ENCODE measurements at regions not wholly inside any gene's neighbourhood (a gene's known extent, or its start where the extent isn't known, plus 50 kb on each side); places are given as distances from the start of the nearest gene placed in this dataset.
A peak's percentile ranks its signal among the peaks of the same experiment; 100 is the strongest.

- intact Hi-C loops (cut with micrococcal nuclease), result loop anchor here (1.0 to 10.0 kb wide), 2 partner anchors 164 to 229 kb away; partner anchors contain the start of gene PTS
Measured at GRCh38 chr11:112453601-112454577, 193.2 kb upstream of the PLET1 start.

GRCh38 chr11:112454841-112455240, 194.2 kb upstream of the PLET1 start:
- 89% methylated on average over 4 of the region's 4 CpGs for WGBS (ENCODE audit: insufficient coverage)
- H3K36me3 Mint-ChIP-seq, result no peaks in the 10 kb centered on the region
- no peak overlapping the region for H3K4me3 Mint-ChIP-seq
- intact Hi-C loops (cut with micrococcal nuclease), result loop anchor here (1.0 to 10.0 kb wide), 2 partner anchors 165 to 230 kb away; partner anchors contain the start of gene PTS
- DNase-seq (no peak), ATAC-seq (no peak)
- peaks cover 0 to 2% of the 10 kb centered on the region in 2 donors for H3K9me3 Mint-ChIP-seq
- TF ChIP-seq CTCF (IDR thresholded peaks at IDR 0.05), result no peak
- H3K27ac Mint-ChIP-seq, result no peak overlapping the region
- H3K27ac ChIP-seq (ENCODE audit: low read length), result no peak overlapping the region
- H3K4me1 ChIP-seq (ENCODE audit: control insufficient read depth, insufficient read depth, low read length), result no peaks in the 10 kb centered on the region
- H3K4me3 ChIP-seq (ENCODE audit: low read length), result no peak overlapping the region
- no peaks in the 10 kb centered on the region for H3K36me3 ChIP-seq (ENCODE audit: control insufficient read depth, insufficient read depth, low read length)
- H3K27me3 Mint-ChIP-seq (ENCODE audit: low read depth in 2 of 2), result peaks cover 9 to 19% of the 10 kb centered on the region in 2 donors
- no peaks in the 10 kb centered on the region for H3K27me3 ChIP-seq (ENCODE audit: control insufficient read depth, insufficient read depth, low read length)
- no peaks in the 10 kb centered on the region for H3K9me3 ChIP-seq (ENCODE audit: control insufficient read depth, insufficient read depth, low read length)
- H3K4me1 Mint-ChIP-seq, result no peaks in the 10 kb centered on the region

More at GRCh38 chr11:112453601-112454577, 193.2 kb upstream of the PLET1 start:
- no peaks in the 10 kb centered on the region for H3K36me3 Mint-ChIP-seq
- peak; percentile 57 for TF ChIP-seq CTCF (IDR thresholded peaks at IDR 0.05)
- H3K27ac Mint-ChIP-seq, result no peak overlapping the region
- no peaks in the 10 kb centered on the region for H3K4me1 Mint-ChIP-seq
- DNase-seq, result peak in 1 of 2 donors; percentile 59
- 86% methylated on average over 2 of the region's 4 CpGs for WGBS (ENCODE audit: insufficient coverage)
- peaks cover 9 to 29% of the 10 kb centered on the region in 2 donors for H3K27me3 Mint-ChIP-seq (ENCODE audit: low read depth in 2 of 2)
- no peaks in the 10 kb centered on the region for H3K27me3 ChIP-seq (ENCODE audit: control insufficient read depth, insufficient read depth, low read length)
- no peak overlapping the region for H3K4me3 Mint-ChIP-seq
- H3K4me1 ChIP-seq (ENCODE audit: control insufficient read depth, insufficient read depth, low read length), result no peaks in the 10 kb centered on the region
- peak; percentile 26 to 70 (median 50) for ATAC-seq
- no peak overlapping the region for H3K4me3 ChIP-seq (ENCODE audit: low read length)
- peaks cover 0 to 2% of the 10 kb centered on the region in 2 donors for H3K9me3 Mint-ChIP-seq
- H3K9me3 ChIP-seq (ENCODE audit: control insufficient read depth, insufficient read depth, low read length), result no peaks in the 10 kb centered on the region
- H3K27ac ChIP-seq (ENCODE audit: low read length), result no peak overlapping the region
- H3K36me3 ChIP-seq (ENCODE audit: control insufficient read depth, insufficient read depth, low read length), result no peaks in the 10 kb centered on the region

- Mint-ChIP-seq H3K9me3 (peaks cover 0 to 2% of the 10 kb centered on the region in 2 donors), H3K4me3 (no peak overlapping the region), H3K27me3 (ENCODE audit: low read depth in 2 of 2) (peaks cover 9 to 10% of the 10 kb centered on the region in 2 donors), H3K36me3 (no peaks in the 10 kb centered on the region), H3K27ac (no peak overlapping the region), H3K4me1 (no peaks in the 10 kb centered on the region)
- ATAC-seq (no peak), DNase-seq (no peak)
- Histone ChIP-seq H3K4me1 (ENCODE audit: control insufficient read depth, insufficient read depth, low read length) (no peaks in the 10 kb centered on the region), H3K36me3 (ENCODE audit: control insufficient read depth, insufficient read depth, low read length) (no peaks in the 10 kb centered on the region), H3K9me3 (ENCODE audit: control insufficient read depth, insufficient read depth, low read length) (no peaks in the 10 kb centered on the region), H3K27me3 (ENCODE audit: control insufficient read depth, insufficient read depth, low read length) (no peaks in the 10 kb centered on the region), H3K27ac (ENCODE audit: low read length) (no peak overlapping the region), H3K4me3 (ENCODE audit: low read length) (no peak overlapping the region)
- TF ChIP-seq CTCF (IDR thresholded peaks at IDR 0.05), result no peak
- WGBS (ENCODE audit: insufficient coverage), result 88% methylated on average over 1 of the region's 1 CpG
- intact Hi-C loops (cut with micrococcal nuclease), result loop anchor here (10.0 kb wide), 1 partner anchor 231 kb away; the partner anchor contains the start of gene PTS
Measured at GRCh38 chr11:112455791-112456190, 195.1 kb upstream of the PLET1 start.

All from natural killer cell (primary cell).